Right atrium auricular region (tissue), 2 donors: ENCODE measurements at regions not wholly inside any gene's neighbourhood (a gene's known extent, or its start where the extent isn't known, plus 50 kb on each side); places are given as distances from the start of the nearest gene placed in this dataset.

Experiments used
- DNase-seq: peaks from one replicate; pipeline ENCODE4 v3.0.0-alpha.2; 2019; ENCODE audit warnings: low spot score
- H3K27ac ChIP-seq, 2 donors: fragments of 200-600 bp; sonication (generic); 1 replicate in 1 of 2; 2 replicates in 1 of 2; pipeline ENCODE4 v1.5.1; 2016 to 2019
- H3K27me3 ChIP-seq, 2 donors: fragments of 200-600 bp; sonication (generic); one replicate each; pipeline versions ENCODE4 v1.5.1 to v1.6.0; 2017 to 2019
- H3K36me3 ChIP-seq: fragments of 200-600 bp; sonication (generic); one replicate; pipeline ENCODE4 v1.5.1; 2016
- H3K4me1 ChIP-seq, 2 donors: fragments of 200-600 bp; sonication (generic); one replicate each; pipeline versions ENCODE4 v1.5.1 to v1.6.0; 2017 to 2019
- H3K4me3 ChIP-seq, 2 donors: fragments of 200-600 bp; sonication (generic); 1 replicate in 1 of 2; 2 replicates in 1 of 2; pipeline ENCODE4 v1.5.1; 2017 to 2019; ENCODE audit warnings: mild to moderate bottlenecking in 1 of 2, moderate library complexity in 1 of 2
- H3K9me3 ChIP-seq, 2 donors: fragments of 200-600 bp; sonication (generic); one replicate each; pipeline ENCODE4 v1.5.1; 2019
- CTCF ChIP-seq, 2 donors: fragments of 200-600 bp; sonication (generic); IDR thresholded peaks; one replicate each; pipeline ENCODE4 v1.5.1; 2019; ENCODE audit warnings: antibody characterized with exemption in 2 of 2

- no peak overlapping the region for H3K4me3 ChIP-seq
- H3K4me1 ChIP-seq = no peaks in the 10 kb centered on the region
- no peak overlapping the region for H3K27ac ChIP-seq
- DNase-seq = no peak
- no peaks in the 10 kb centered on the region for H3K27me3 ChIP-seq
- H3K9me3 ChIP-seq = no peaks in the 10 kb centered on the region
- no peak for TF ChIP-seq CTCF (IDR thresholded peaks at IDR 0.05)
- no peaks in the 10 kb centered on the region for H3K36me3 ChIP-seq
Measured at GRCh38 chr4:33133723-33134122, 2413.6 kb downstream of the PCDH7 start.

DNA sequence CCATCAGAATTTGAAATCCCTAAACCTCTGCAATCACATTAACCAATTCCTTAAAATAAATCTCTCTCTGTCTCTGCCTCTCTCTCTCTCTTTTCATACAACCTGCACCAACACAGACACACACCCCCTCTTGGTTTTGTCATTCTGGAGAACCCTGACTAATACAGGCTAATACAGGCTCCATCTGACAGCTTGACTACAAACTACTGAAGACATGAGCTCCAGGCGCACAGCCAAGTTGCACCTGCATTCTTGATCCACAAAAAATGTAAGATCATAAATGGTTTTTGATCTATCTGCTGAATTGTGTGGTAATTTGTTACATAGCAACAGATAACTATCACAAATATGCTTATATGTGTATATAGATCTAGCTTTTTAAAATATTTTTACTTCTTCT lies 2414.2 kb downstream of the PCDH7 start:
- no peaks in the 10 kb centered on the region for H3K27me3 ChIP-seq
- no peak for TF ChIP-seq CTCF (IDR thresholded peaks at IDR 0.05)
- H3K27ac ChIP-seq = no peak overlapping the region
- no peak for DNase-seq
- H3K4me1 ChIP-seq = no peaks in the 10 kb centered on the region
- no peaks in the 10 kb centered on the region for H3K9me3 ChIP-seq
- H3K36me3 ChIP-seq = no peaks in the 10 kb centered on the region
- no peak overlapping the region for H3K4me3 ChIP-seq

GRCh38 chr4:33149658-33150524 lies 2429.7 kb downstream of the PCDH7 start:
- no peak overlapping the region for H3K27ac ChIP-seq
- TF ChIP-seq CTCF (IDR thresholded peaks at IDR 0.05) = no peak
- no peak for DNase-seq
- H3K27me3 ChIP-seq = no peaks in the 10 kb centered on the region
- no peak overlapping the region for H3K4me3 ChIP-seq
- H3K9me3 ChIP-seq = no peaks in the 10 kb centered on the region
- no peaks in the 10 kb centered on the region for H3K4me1 ChIP-seq
- no peaks in the 10 kb centered on the region for H3K36me3 ChIP-seq

GRCh38 chr4:33150525-33150910 lies 2430.3 kb downstream of the PCDH7 start:
- H3K4me1 ChIP-seq = no peaks in the 10 kb centered on the region
- peaks cover 0 to under 1% of the 10 kb centered on the region in 2 donors for H3K9me3 ChIP-seq
- no peaks in the 10 kb centered on the region for H3K36me3 ChIP-seq
- no peak overlapping the region for H3K27ac ChIP-seq
- TF ChIP-seq CTCF (IDR thresholded peaks at IDR 0.05) = no peak
- H3K4me3 ChIP-seq = no peak overlapping the region
- no peaks in the 10 kb centered on the region for H3K27me3 ChIP-seq
- DNase-seq = no peak

DNA sequence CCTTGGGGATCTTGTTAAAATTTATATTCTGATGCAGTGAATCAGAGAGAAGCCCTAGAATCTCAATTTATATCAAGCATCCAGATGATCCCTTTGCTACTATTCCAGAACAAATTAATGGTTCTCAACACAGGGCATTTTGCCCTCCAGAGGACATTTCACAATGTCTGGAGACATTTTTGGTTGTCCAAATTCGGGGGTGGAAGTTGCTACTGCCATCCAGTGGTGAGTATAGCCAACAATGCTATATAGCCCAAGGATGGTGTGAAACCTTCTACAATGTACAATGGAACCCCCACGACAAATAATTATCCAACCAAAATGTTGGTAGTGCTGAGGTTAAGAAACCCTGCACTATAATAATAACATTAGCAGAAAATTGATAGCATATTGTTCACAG lies 2440.0 kb downstream of the PCDH7 start:
- Histone ChIP-seq H3K36me3 (no peaks in the 10 kb centered on the region), H3K27ac (no peak overlapping the region), H3K9me3 (peaks cover 0 to 13% of the 10 kb centered on the region in 2 donors), H3K4me1 (no peaks in the 10 kb centered on the region), H3K27me3 (no peaks in the 10 kb centered on the region), H3K4me3 (no peak overlapping the region)
- peak in 1 of 2 donors; percentile 35 for TF ChIP-seq CTCF (IDR thresholded peaks at IDR 0.05)
- DNase-seq = no peak

GRCh38 chr4:33161202-33161601 lies 2441.0 kb downstream of the PCDH7 start:
- DNase-seq = no peak
- Histone ChIP-seq H3K27me3 (no peaks in the 10 kb centered on the region), H3K4me1 (no peaks in the 10 kb centered on the region), H3K27ac (no peak overlapping the region), H3K36me3 (no peaks in the 10 kb centered on the region), H3K4me3 (no peak overlapping the region), H3K9me3 (peaks cover 0 to 6% of the 10 kb centered on the region in 2 donors)
- TF ChIP-seq CTCF (IDR thresholded peaks at IDR 0.05) = no peak
